Right ventricle myocardium superior (tissue), 1 donor: ENCODE measurements at regions not wholly inside any gene's neighbourhood (a gene's known extent, or its start where the extent isn't known, plus 50 kb on each side); places are given as distances from the start of the nearest gene placed in this dataset.
"Not testable (repeated sequence)": the region's sequence is repeated elsewhere in the genome, so short reads cannot be mapped to it uniquely, and the experiment has no call there.

Experiments used
- ATAC-seq: fragments of 200-7000 bp; cut with Tn5 transposase; one replicate; pipeline ENCODE4 v1.9.1; 2020; ENCODE audit warnings: mild to moderate bottlenecking; ENCODE audit not compliant: poor library complexity
- DNase-seq: peaks from one replicate; pipeline ENCODE4 v3.0.0-alpha.2; 2020
- intact Hi-C: fragments of 100-400 bp; cut with DNase I; formaldehyde crosslinking; loops from one replicate; pipeline ENCODE4 v1.11.2; 2022
- donor health status: DM: no; HTN: yes; CAD: no; lungs with severe emphysema.

- intact Hi-C loops: no loop called here
- DNase-seq (no peak), ATAC-seq (no peak)
Observed at GRCh38 chr4:89519771-89520320, 212.2 kb upstream of the GPRIN3 start.

- intact Hi-C loops: no loop called here
- no peak for ATAC-seq
- DNase-seq: no peak
Observed at GRCh38 chr4:89518259-89518658, 210.7 kb upstream of the GPRIN3 start.

- DNase-seq (no peak), ATAC-seq (no peak)
- intact Hi-C loops: no loop called here
Observed at GRCh38 chr4:89514811-89515210, 207.2 kb upstream of the GPRIN3 start.

- DNase-seq: no peak
- no peak for ATAC-seq
- intact Hi-C loops: no loop called here
Observed at GRCh38 chr4:89511776-89512175, 204.2 kb upstream of the GPRIN3 start.

GRCh38 chr4:89509708-89510281 is 202.2 kb upstream of the GPRIN3 start:
- no peak for ATAC-seq
- intact Hi-C loops: no loop called here
- no peak for DNase-seq

GRCh38 chr4:89506866-89507491 is 199.4 kb upstream of the GPRIN3 start:
- ATAC-seq (no peak), DNase-seq (no peak)
- intact Hi-C loops: no loop called here

- intact Hi-C loops: no loop called here
- DNase-seq: no peak
- no peak for ATAC-seq
Observed at GRCh38 chr4:89502581-89502980, 195.0 kb upstream of the GPRIN3 start.

GRCh38 chr4:89497517-89498308 is 190.1 kb upstream of the GPRIN3 start:
- intact Hi-C loops: no loop called here
- DNase-seq (no peak), ATAC-seq (no peak)

- ATAC-seq (no peak), DNase-seq (no peak)
- intact Hi-C loops: no loop called here
Observed at GRCh38 chr4:89496851-89497250, 189.3 kb upstream of the GPRIN3 start.

- no peak for DNase-seq
- intact Hi-C loops: no loop called here
- no peak for ATAC-seq
Observed at GRCh38 chr4:89493367-89493766, 185.8 kb upstream of the GPRIN3 start.

GRCh38 chr4:89492581-89493071 is 185.0 kb upstream of the GPRIN3 start:
- ATAC-seq (no peak), DNase-seq (no peak)
- intact Hi-C loops: no loop called here

- ATAC-seq (no peak), DNase-seq (no peak)
- intact Hi-C loops: no loop called here
Observed at GRCh38 chr4:89491761-89492160, 184.2 kb upstream of the GPRIN3 start.

- intact Hi-C loops, ATAC-seq: not testable (repeated sequence)
- DNase-seq: peak; percentile 32
Observed at GRCh38 chr4:89489921-89490431, 182.4 kb upstream of the GPRIN3 start.

- peak; percentile 42 for DNase-seq
- intact Hi-C loops: no loop called here
- ATAC-seq: no peak
Observed at GRCh38 chr4:89489338-89489771, 181.8 kb upstream of the GPRIN3 start.

- DNase-seq (no peak), ATAC-seq (no peak)
- intact Hi-C loops: no loop called here
Observed at GRCh38 chr4:89488736-89489135, 181.1 kb upstream of the GPRIN3 start.

- intact Hi-C loops: no loop called here
- ATAC-seq: no peak
Observed at GRCh38 chr4:89486673-89487072, 179.1 kb upstream of the GPRIN3 start.

GRCh38 chr4:89486042-89486441 is 178.4 kb upstream of the GPRIN3 start:
- intact Hi-C loops: no loop called here
- no peak for ATAC-seq
- no peak for DNase-seq

More at GRCh38 chr4:89486673-89487072, 179.1 kb upstream of the GPRIN3 start:
- no peak for DNase-seq

GRCh38 chr4:89483833-89484232 is 176.2 kb upstream of the GPRIN3 start:
- ATAC-seq (no peak), DNase-seq (no peak)
- intact Hi-C loops: no loop called here

- intact Hi-C loops: no loop called here
- ATAC-seq: no peak
- no peak for DNase-seq
Observed at GRCh38 chr4:89482926-89483595, 175.5 kb upstream of the GPRIN3 start.
